Activated CD8-positive, alpha-beta T cell treated with anti-CD3 and anti-CD28 coated beads for 36 hours (primary cell): ENCODE measurements at regions not wholly inside any gene's neighbourhood (a gene's known extent, or its start where the extent isn't known, plus 50 kb on each side); places are given as distances from the start of the nearest gene placed in this dataset.

Source experiments
- ATAC-seq: fragments of 200-7000 bp; cut with Tn5 transposase; one replicate; pipeline ENCODE4 v1.10.0; 2021; ENCODE audit warnings: mild to moderate bottlenecking, moderate library complexity
- CTCF ChIA-PET: fragments of 350-600 bp; sonication (Branson Sonifier 250); formaldehyde crosslinking; loops from one replicate; lab custom pipeline; 2021; ENCODE audit warnings: antibody characterized with exemption; lab: Charles Lee
- POLR2A ChIA-PET: fragments of 350-600 bp; sonication (Branson Sonifier 250); formaldehyde crosslinking; loops from one replicate; lab custom pipeline; 2021; ENCODE audit warnings: antibody characterized with exemption; lab: Charles Lee
- DNase-seq: peaks from one replicate; pipeline ENCODE4 v3.0.0-alpha.2; 2020
- H3K27ac Mint-ChIP-seq: one replicate; pipeline ENCODE4 v1.8.0; 2021; ENCODE audit warnings: mild to moderate bottlenecking, mixed read lengths
- H3K27me3 Mint-ChIP-seq: one replicate; pipeline ENCODE4 v1.8.0; 2021; ENCODE audit warnings: mixed read lengths
- H3K36me3 Mint-ChIP-seq: one replicate; pipeline ENCODE4 v1.8.0; 2021; ENCODE audit warnings: low read depth, mixed read lengths
- H3K4me1 Mint-ChIP-seq: one replicate; pipeline ENCODE4 v1.8.0; 2021; ENCODE audit warnings: low read depth, mixed read lengths
- H3K4me3 Mint-ChIP-seq: one replicate; pipeline ENCODE4 v1.8.0; 2021; ENCODE audit warnings: mild to moderate bottlenecking, moderate library complexity, mixed read lengths
- H3K9me3 Mint-ChIP-seq: one replicate; pipeline ENCODE4 v1.8.0; 2021; ENCODE audit warnings: mixed read lengths
- intact Hi-C: fragments of 100-400 bp; cut with micrococcal nuclease; formaldehyde crosslinking; loops from one replicate; pipeline ENCODE4 v1.10.0; 2022
- TF ChIP-seq, protein P1 (sequence below): fragments of 200-600 bp; IDR thresholded peaks from one replicate; pipeline ENCODE4 v1.8.0; 2022; ENCODE audit warnings: antibody characterized with exemption, mild to moderate bottlenecking

DNA sequence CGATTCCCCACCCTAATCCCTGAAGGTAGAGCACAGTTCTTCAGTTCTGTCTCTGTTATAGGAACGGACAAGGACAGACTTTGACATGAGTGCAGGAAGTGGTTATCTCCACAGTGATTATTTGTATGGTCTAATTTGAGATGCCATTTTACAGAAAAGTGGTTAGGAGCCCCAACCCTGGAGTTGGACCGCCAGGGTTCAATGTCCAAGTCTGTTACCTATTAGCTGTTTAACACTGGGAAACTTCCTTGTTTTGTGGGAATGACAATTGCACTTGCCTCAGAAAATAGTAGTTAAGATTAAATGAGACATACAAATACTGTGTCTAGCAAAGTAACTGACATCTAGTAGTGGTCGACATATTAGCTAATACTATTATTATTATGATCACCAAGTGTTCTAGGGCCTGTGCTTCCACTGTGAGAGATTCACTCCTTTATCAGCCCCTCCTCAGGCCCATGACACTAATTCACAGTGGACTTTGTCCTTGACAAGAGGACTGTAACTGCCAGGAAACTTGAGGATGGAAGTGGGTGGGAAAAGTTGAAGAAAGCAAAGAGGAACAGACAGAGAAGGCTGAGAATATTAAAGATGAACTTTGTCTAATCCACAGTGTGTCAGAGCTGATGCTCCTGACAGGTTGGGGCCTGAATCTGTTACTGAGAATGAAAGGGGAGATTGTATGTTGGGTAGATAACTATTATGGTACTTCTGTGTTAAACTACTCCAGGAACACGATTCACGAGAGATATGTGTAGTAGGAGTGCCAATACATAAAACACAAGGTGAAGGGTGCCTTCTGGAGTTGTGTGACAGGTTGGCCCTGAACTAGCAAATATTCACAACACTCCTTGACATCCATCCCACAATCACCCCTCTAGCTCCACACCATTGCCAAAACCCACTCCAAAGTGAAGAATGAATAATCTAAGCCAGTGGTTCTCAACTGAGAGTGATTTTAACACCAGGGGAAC, 66.4 kb downstream of the TAC1 start:
- TF ChIP-seq, protein P1, sequence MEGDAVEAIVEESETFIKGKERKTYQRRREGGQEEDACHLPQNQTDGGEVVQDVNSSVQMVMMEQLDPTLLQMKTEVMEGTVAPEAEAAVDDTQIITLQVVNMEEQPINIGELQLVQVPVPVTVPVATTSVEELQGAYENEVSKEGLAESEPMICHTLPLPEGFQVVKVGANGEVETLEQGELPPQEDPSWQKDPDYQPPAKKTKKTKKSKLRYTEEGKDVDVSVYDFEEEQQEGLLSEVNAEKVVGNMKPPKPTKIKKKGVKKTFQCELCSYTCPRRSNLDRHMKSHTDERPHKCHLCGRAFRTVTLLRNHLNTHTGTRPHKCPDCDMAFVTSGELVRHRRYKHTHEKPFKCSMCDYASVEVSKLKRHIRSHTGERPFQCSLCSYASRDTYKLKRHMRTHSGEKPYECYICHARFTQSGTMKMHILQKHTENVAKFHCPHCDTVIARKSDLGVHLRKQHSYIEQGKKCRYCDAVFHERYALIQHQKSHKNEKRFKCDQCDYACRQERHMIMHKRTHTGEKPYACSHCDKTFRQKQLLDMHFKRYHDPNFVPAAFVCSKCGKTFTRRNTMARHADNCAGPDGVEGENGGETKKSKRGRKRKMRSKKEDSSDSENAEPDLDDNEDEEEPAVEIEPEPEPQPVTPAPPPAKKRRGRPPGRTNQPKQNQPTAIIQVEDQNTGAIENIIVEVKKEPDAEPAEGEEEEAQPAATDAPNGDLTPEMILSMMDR: no peak
- Mint-ChIP-seq H3K36me3 (no peaks in the 10 kb centered on the region), H3K9me3 (peaks cover 1% of the 10 kb centered on the region), H3K27me3 (peaks cover 9% of the 10 kb centered on the region), H3K4me3 (no peak overlapping the region), H3K4me1 (no peaks in the 10 kb centered on the region), H3K27ac (no peak overlapping the region)
- ATAC-seq (no peak), DNase-seq (no peak)
- POLR2A ChIA-PET: no interaction called here
- CTCF ChIA-PET: no interaction called here
- intact Hi-C loops: no loop called here

DNA sequence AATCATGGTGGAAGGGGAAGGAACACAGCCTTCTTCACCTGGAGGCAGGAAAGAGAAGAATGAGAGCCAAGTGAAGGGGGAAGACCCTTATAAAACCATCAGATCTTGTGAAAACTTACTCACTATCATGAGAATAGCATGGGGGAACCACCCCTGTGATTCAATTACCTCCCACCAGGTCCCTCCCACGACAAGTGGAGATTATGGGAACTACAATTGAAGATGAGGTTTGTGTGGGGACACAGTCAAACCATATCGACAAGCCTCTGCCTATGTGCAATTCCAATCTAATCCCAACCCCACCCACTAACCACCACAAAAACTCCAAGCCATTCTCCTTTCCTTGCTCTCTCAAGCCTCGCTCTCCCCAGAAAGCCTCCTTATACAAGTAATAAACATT, 69.2 kb downstream of the TAC1 start:
- TF ChIP-seq, protein P1: no peak
- ATAC-seq (no peak), DNase-seq (peak; percentile 9)
- intact Hi-C loops: no loop called here
- H3K27me3 Mint-ChIP-seq: peaks cover 9% of the 10 kb centered on the region
- CTCF ChIA-PET: no interaction called here
- POLR2A ChIA-PET: no interaction called here
- no peaks in the 10 kb centered on the region for H3K4me1 Mint-ChIP-seq
- no peak overlapping the region for H3K4me3 Mint-ChIP-seq
- no peaks in the 10 kb centered on the region for H3K36me3 Mint-ChIP-seq
- H3K27ac Mint-ChIP-seq: no peak overlapping the region
- H3K9me3 Mint-ChIP-seq: peaks cover 1% of the 10 kb centered on the region
